ENCODE measurements at regions not wholly inside any gene's neighbourhood (a gene's known extent, or its start where the extent isn't known, plus 50 kb on each side); places are given as distances from the start of the nearest gene placed in this dataset.
"Not testable (repeated sequence)": the region's sequence is repeated elsewhere in the genome, so short reads cannot be mapped to it uniquely, and the experiment has no call there.

GRCh38 chr14:97068293-97068692 lies 271.1 kb downstream of the VRK1 start:
- not testable (repeated sequence) for DNase-seq (ENCODE audit: low read depth)

DNA sequence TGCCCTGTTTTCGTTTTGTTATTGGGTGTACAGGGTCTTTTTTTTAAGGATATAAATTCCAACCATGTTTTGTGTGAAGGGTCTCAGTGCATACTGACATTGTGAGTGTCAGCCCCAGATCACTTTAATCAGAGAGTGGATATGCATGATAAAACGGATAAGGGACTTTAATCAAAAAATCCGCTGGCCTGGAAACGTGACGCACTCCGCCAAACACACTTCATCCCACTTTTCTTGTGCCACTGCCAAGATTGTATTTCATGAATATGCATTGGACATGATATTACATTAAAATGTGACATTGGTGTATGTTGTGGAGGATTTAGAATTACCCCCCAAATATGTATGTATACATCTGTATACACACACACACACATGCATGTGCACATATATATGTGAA lies 273.1 kb downstream of the VRK1 start:
- DNase-seq (ENCODE audit: low read depth), result no peak

DNA sequence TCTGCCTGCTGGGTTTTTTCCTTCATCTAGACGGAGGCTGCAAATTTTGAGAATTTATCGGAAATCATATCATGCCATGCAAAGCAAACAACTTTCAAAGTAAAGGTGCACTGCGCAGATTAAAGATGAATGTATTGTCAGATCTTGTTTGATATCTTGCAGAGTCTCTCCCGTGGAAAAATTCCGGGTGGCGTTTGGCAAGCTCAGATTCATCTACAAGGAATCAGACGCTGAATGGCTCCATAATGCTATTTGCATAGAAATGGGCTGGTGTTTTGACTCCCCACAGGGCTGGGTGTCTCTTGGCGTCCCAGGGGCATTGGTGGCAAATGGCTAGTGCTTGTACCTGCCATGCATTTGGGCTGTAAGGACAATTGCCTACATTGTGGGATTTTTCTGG lies 274.0 kb downstream of the VRK1 start:
- DNase-seq (ENCODE audit: low read depth), result no peak

DNA sequence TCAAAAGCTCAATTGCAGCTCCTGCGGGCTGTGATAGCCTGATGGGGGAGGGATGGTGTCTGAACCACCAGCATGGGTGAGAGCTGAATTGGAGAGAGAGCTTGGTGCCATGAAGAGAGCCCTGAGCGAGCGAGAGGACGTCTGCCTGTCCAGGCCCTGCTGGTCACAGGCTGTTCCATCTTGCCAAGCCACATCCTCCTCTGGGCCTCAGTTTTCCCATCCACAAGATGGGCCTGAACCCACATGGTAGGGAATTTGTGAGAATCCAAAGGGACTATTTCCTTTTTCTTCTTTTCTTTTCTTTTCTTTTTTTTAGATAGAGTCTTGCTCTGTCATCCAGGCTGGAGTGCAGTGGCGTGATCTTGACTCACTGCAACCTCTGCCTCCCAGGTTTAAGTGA lies 276.4 kb downstream of the VRK1 start:
- DNase-seq (ENCODE audit: low read depth), result no peak

- DNase-seq (ENCODE audit: low read depth), result no peak
Measured at GRCh38 chr14:97074456-97074855, 277.3 kb downstream of the VRK1 start.

- no peak for DNase-seq (ENCODE audit: low read depth)
Measured at GRCh38 chr14:97074856-97075255, 277.7 kb downstream of the VRK1 start.

- DNase-seq (ENCODE audit: low read depth), result no peak
Measured at GRCh38 chr14:97077253-97077653, 280.1 kb downstream of the VRK1 start.

- DNase-seq (ENCODE audit: low read depth), result no peak
Measured at GRCh38 chr14:97077687-97078086, 280.5 kb downstream of the VRK1 start.

GRCh38 chr14:97080991-97081390 lies 283.8 kb downstream of the VRK1 start:
- DNase-seq (ENCODE audit: low read depth), result no peak

- no peak for DNase-seq (ENCODE audit: low read depth)
Measured at GRCh38 chr14:97095269-97095668, 298.1 kb downstream of the VRK1 start.

GRCh38 chr14:97097296-97097695 lies 300.1 kb downstream of the VRK1 start:
- DNase-seq (ENCODE audit: low read depth), result no peak

DNA sequence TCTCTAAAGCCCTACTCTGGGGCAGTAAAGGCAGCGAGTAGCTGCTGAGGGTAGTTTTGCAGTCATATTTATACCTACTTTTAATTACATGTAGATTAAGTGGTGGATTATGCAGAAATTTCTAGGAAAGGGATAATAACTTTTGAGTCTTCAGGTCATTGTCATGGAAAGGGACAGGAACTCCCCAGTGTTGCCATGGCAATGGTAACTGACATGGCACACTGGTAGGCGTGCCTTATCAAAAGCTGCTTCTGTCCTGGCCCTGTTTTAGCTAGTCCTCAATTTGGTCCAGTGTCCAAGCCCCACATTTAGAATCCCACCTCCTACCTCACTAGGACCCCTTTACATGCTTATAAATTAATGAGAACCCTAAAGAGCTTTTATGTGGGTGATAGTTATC lies 303.1 kb downstream of the VRK1 start:
- DNase-seq (ENCODE audit: low read depth), result no peak

GRCh38 chr14:97101561-97101960 lies 304.4 kb downstream of the VRK1 start:
- DNase-seq (ENCODE audit: low read depth), result no peak

GRCh38 chr14:97104029-97104428 lies 306.8 kb downstream of the VRK1 start:
- no peak for DNase-seq (ENCODE audit: low read depth)

- DNase-seq (ENCODE audit: low read depth), result no peak
Measured at GRCh38 chr14:97106166-97106565, 309.0 kb downstream of the VRK1 start.

DNA sequence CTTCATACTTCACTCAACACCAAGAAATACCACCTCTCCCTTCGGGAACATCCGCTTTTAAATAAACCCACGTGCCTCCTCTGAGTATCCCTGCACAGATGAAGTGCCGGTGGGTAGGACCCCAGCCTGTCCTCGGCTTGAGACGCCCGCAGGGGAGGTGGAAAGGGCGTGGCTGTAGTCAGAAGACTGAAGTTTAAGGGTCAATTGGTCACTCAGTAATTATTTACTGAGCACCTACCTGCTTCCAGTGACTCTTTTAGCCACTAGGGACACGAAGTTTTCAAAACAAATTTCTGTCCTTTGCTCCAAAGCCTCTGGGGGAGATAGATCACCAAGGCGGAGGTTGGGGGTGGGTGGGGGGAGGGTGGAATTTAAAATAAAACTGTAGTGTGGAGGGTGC lies 309.4 kb downstream of the VRK1 start:
- DNase-seq (ENCODE audit: low read depth), result no peak

- DNase-seq (ENCODE audit: low read depth), result no peak
Measured at GRCh38 chr14:97107080-97107479, 309.9 kb downstream of the VRK1 start.

GRCh38 chr14:97107760-97108159 lies 310.6 kb downstream of the VRK1 start:
- DNase-seq (ENCODE audit: low read depth), result no peak

- DNase-seq (ENCODE audit: low read depth), result no peak
Measured at GRCh38 chr14:97109234-97109633, 312.1 kb downstream of the VRK1 start.

DNA sequence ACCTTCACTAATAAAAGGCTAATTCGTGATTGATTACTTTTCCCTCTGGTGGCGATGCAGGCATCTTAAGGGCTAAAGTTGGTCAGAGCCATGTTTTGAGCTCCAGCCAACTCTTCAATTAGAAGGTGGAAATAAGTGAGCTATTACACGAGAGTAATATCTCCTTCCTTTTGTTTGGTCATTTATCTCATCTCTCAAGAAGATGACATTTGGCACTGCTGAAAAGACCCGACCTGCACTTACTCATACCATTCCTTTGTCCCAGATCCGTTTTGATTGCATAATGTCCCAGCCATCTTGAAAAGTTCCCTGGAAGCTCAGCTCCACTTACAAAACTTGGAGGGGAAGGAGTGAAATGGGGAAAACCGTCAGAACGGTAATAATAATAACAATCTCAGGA lies 316.2 kb downstream of the VRK1 start:
- no peak for DNase-seq (ENCODE audit: low read depth)

- DNase-seq (ENCODE audit: low read depth), result no peak
Measured at GRCh38 chr14:97116546-97116945, 319.4 kb downstream of the VRK1 start.

GRCh38 chr14:97117693-97118092 lies 320.5 kb downstream of the VRK1 start:
- DNase-seq (ENCODE audit: low read depth), result no peak

- no peak for DNase-seq (ENCODE audit: low read depth)
Measured at GRCh38 chr14:97120204-97120603, 323.0 kb downstream of the VRK1 start.

DNA sequence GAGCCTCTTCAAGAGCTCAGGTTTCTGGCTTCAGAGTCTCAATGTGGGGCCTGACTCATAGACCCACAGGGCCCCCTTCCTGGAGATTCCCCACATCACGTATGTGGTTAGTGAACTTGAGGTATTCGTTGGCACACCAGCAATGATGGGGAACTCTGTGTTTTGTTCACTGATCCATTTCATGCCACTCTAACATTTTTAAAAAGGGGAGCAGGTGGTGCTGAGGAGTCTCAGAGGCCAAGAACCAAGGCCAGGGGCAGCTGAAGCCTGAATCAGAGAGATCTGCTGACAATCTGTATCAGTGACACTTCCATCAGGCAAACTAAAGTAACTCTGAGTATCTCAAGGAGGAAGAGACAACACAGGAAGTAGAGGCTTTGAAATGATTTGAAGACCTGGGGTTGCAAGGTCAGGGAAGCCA lies 323.4 kb downstream of the VRK1 start:
- DNase-seq (ENCODE audit: low read depth), result no peak

All from myocyte (in vitro differentiated cells).